Endothelial cell of umbilical vein (primary cell): ENCODE measurements at regions not wholly inside any gene's neighbourhood (a gene's known extent, or its start where the extent isn't known, plus 50 kb on each side); places are given as distances from the start of the nearest gene placed in this dataset.

Experiments used
- BruUV-seq: library from RNA; stranded (reverse); fragments of 400-500 nt; replicated peaks from 2 replicates; lab custom pipeline; 2021; lab: Mats Ljungman, UMichigan
- CTCF ChIA-PET: fragments of 300-600, 350-600 bp; sonication (Branson Sonifier 250); formaldehyde crosslinking; loops from one replicate; lab custom pipeline; 2021; ENCODE audit warnings: antibody characterized with exemption, inconsistent platforms; lab: Charles Lee
- POLR2A ChIA-PET: fragments of 300-600, 350-600 bp; sonication (Branson Sonifier 250); formaldehyde crosslinking; loops from one replicate; lab custom pipeline; 2021; ENCODE audit warnings: antibody characterized with exemption, inconsistent platforms; lab: Charles Lee
- DNase-seq: peaks from one replicate; pipeline ENCODE4 v3.0.0-alpha.2; 2011; ENCODE audit warnings: low read depth, low spot score
- FAIRE-seq: peaks from 2 replicates; lab custom pipeline; 2011; peaks lifted over from hg19 to GRCh38; lab: Jason Lieb, UNC
- H2AFZ ChIP-seq: 2 replicates; pipeline ENCODE4 v1.6.0; 2012; ENCODE audit warnings: low read depth, low read length, control low read depth, inconsistent platforms
- H3K27ac ChIP-seq: 2 replicates; pipeline ENCODE4 v1.5.1; 2011; ENCODE audit warnings: low read depth, mild to moderate bottlenecking, control low read depth, low read length, moderate library complexity; ENCODE audit not compliant: insufficient read depth
- H3K27me3 ChIP-seq, 2 experiments: 2 replicates each; pipeline versions ENCODE4 v1.6.0 to v1.6.1; 2011; ENCODE audit warnings: low read length in 2 of 2, mixed read lengths in 1 of 2; ENCODE audit not compliant: control insufficient read depth in 2 of 2, insufficient read depth in 2 of 2
- H3K36me3 ChIP-seq, 2 experiments: 2 replicates in 1 of 2; 3 replicates in 1 of 2; pipeline ENCODE4 v1.5.1; 2011; ENCODE audit warnings: low read length in 2 of 2, mild to moderate bottlenecking in 1 of 2, moderate library complexity in 1 of 2; ENCODE audit not compliant: control insufficient read depth in 2 of 2, insufficient read depth in 2 of 2; ENCODE audit errors: extremely low read depth in 1 of 2
- H3K4me1 ChIP-seq: 3 replicates; pipeline ENCODE4 v1.5.1; 2011; ENCODE audit warnings: mild to moderate bottlenecking, low read length; ENCODE audit not compliant: control insufficient read depth, insufficient read depth; ENCODE audit errors: extremely low read depth
- H3K4me2 ChIP-seq: 2 replicates; pipeline ENCODE4 v1.6.1; 2011; ENCODE audit warnings: low read length, control low read depth, mixed read lengths; ENCODE audit not compliant: insufficient read depth
- H3K4me3 ChIP-seq, 3 experiments: fragments of 200-600 bp in 1 of 3; sonication (generic), shearing (Covaris generic) in 1 of 3; replicated peaks in 1 of 3; 2 replicates each; pipeline ENCODE4 v1.5.1; 2011 to 2016; ENCODE audit warnings: control low read depth in 3 of 3, low read length in 3 of 3, mild to moderate bottlenecking in 2 of 3, inconsistent platforms in 1 of 3, low read depth in 1 of 3, moderate library complexity in 1 of 3; ENCODE audit not compliant: insufficient read depth in 1 of 3
- H3K79me2 ChIP-seq: 2 replicates; pipeline ENCODE4 v1.6.0; 2012; ENCODE audit warnings: low read length, inconsistent platforms; ENCODE audit not compliant: control insufficient read depth, insufficient read depth
- H3K9ac ChIP-seq: replicated peaks from 2 replicates; pipeline ENCODE3; 2011; ENCODE audit warnings: low read length, control low read depth; ENCODE audit not compliant: insufficient read depth; ENCODE audit errors: extremely low read depth
- H3K9me1 ChIP-seq: replicated peaks from 3 replicates; pipeline ENCODE4 v1.6.0; 2011; ENCODE audit warnings: mild to moderate bottlenecking, low read length; ENCODE audit not compliant: control insufficient read depth, insufficient read depth; ENCODE audit errors: extremely low read depth
- H3K9me3 ChIP-seq: replicated peaks from 2 replicates; pipeline ENCODE4 v1.5.1; 2012; ENCODE audit warnings: low read length, inconsistent platforms; ENCODE audit not compliant: control insufficient read depth, insufficient read depth
- H4K20me1 ChIP-seq: replicated peaks from 2 replicates; pipeline ENCODE3; 2011; ENCODE audit warnings: mild to moderate bottlenecking, low read length; ENCODE audit not compliant: control insufficient read depth, insufficient read depth; ENCODE audit errors: extremely low read depth
- EZH2 ChIP-seq: IDR thresholded peaks from 2 replicates; pipeline ENCODE4 v1.6.1; 2012; ENCODE audit warnings: borderline replicate concordance, low read depth, mild to moderate bottlenecking, moderate library complexity, low read length, inconsistent platforms; ENCODE audit not compliant: severe bottlenecking
- FOS ChIP-seq: IDR thresholded peaks from 2 replicates; pipeline ENCODE4 v1.6.1; 2011; ENCODE audit warnings: mild to moderate bottlenecking, low read length, moderate library complexity, borderline replicate concordance; ENCODE audit not compliant: insufficient read depth
- GATA2 ChIP-seq: IDR thresholded peaks from 2 replicates; pipeline ENCODE4 v1.7.0; 2011; ENCODE audit warnings: low read depth, mild to moderate bottlenecking, moderate library complexity, mixed read lengths, low read length; ENCODE audit not compliant: insufficient read length, insufficient read depth
- JUN ChIP-seq: IDR thresholded peaks from 2 replicates; pipeline ENCODE4 v1.6.1; 2011; ENCODE audit warnings: borderline replicate concordance, low read depth; ENCODE audit not compliant: insufficient read length, insufficient read depth
- MYC ChIP-seq: IDR thresholded peaks from one replicate; pipeline ENCODE4 v1.6.1; 2011; ENCODE audit warnings: mild to moderate bottlenecking, low read depth, low read length
- POLR2A ChIP-seq: IDR thresholded peaks from 2 replicates; pipeline ENCODE4 v1.6.1; 2012; ENCODE audit warnings: low read depth, mild to moderate bottlenecking, control low read depth, low read length
- POLR2AphosphoS5 ChIP-seq: IDR thresholded peaks from 2 replicates; pipeline ENCODE4 v1.6.1; 2012; ENCODE audit warnings: low read depth, mild to moderate bottlenecking, control low read depth, low read length, moderate library complexity; ENCODE audit not compliant: insufficient read depth
- dilution Hi-C: fragments of 300-500 bp; cut with MboI; formaldehyde crosslinking; loops from one replicate; pipeline ENCODE4 v1.15.0; 2019; ENCODE audit warnings: low sequenced_read_pairs; ENCODE audit not compliant: extremely low pct_ligation_motif_present
- intact Hi-C: fragments of 100-400 bp; cut with micrococcal nuclease; formaldehyde crosslinking; loops from one replicate; pipeline ENCODE4 v1.10.0; 2022
- TF ChIP-seq, protein P1 (sequence below): IDR thresholded peaks from 2 replicates; pipeline ENCODE4 v1.6.1; 2011; ENCODE audit not compliant: insufficient read depth, insufficient read length
- TF ChIP-seq, protein P2 (sequence below), 2 donors: IDR thresholded peaks; 1 replicate in 1 of 2; 2 replicates in 1 of 2; pipeline ENCODE4 v1.5.1; 2011; ENCODE audit warnings: low read length in 2 of 2, mild to moderate bottlenecking in 2 of 2, moderate library complexity in 2 of 2, control low read depth in 1 of 2, inconsistent platforms in 1 of 2, low read depth in 1 of 2; ENCODE audit not compliant: insufficient read depth in 1 of 2; ENCODE audit errors: extremely low read depth in 1 of 2

DNA sequence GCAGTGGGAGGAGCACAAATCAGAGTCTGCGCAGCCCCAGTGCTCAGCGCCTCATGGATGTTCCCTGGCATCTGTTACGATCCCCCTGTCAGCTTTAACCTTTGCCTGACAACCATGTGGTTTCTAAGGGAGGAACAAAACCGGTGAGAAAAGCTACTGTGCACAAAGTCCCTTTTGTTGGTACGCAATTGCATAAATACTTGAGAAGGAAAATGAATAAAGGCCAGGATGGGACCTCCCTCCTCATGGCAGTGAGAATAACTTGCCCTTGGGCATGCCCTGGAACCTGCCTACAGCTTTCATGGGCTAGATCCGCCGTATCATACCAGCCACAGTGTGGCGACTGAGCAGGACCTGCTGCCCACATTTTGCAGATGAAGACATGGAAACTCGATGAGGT, 81.0 kb downstream of the RIN2 start:
- Histone ChIP-seq H3K27me3 (no peaks in the 10 kb centered on the region), H3K36me3 (no peaks in the 10 kb centered on the region), H4K20me1 (no peaks in the 10 kb centered on the region), H3K79me2 (no peaks in the 10 kb centered on the region), H3K9me1 (no peaks in the 10 kb centered on the region), H2AFZ (no peak overlapping the region), H3K4me2 (no peak overlapping the region), H3K4me3 (no peak overlapping the region), H3K9ac (no peak overlapping the region), H3K27ac (no peak overlapping the region), H3K4me1 (peaks cover 10% of the 10 kb centered on the region), H3K9me3 (no peaks in the 10 kb centered on the region)
- ChIA-PET CTCF (interaction anchor here (1.4 kb wide), 1 partner anchor 11 kb away, joined by 6 read pairs; no protein-coding TSS in a partner anchor), POLR2A (no interaction called here)
- intact Hi-C loops (no loop called here), dilution Hi-C loops (no loop called here)
- DNase-seq = no peak
- TF ChIP-seq MYC (no peak), POLR2AphosphoS5 (no peak), JUN (no peak), EZH2 (no peak), POLR2A (no peak), FOS (no peak), GATA2 (no peak)
- TF ChIP-seq, protein P1, sequence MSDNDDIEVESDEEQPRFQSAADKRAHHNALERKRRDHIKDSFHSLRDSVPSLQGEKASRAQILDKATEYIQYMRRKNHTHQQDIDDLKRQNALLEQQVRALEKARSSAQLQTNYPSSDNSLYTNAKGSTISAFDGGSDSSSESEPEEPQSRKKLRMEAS = no peak
- TF ChIP-seq, protein P2, sequence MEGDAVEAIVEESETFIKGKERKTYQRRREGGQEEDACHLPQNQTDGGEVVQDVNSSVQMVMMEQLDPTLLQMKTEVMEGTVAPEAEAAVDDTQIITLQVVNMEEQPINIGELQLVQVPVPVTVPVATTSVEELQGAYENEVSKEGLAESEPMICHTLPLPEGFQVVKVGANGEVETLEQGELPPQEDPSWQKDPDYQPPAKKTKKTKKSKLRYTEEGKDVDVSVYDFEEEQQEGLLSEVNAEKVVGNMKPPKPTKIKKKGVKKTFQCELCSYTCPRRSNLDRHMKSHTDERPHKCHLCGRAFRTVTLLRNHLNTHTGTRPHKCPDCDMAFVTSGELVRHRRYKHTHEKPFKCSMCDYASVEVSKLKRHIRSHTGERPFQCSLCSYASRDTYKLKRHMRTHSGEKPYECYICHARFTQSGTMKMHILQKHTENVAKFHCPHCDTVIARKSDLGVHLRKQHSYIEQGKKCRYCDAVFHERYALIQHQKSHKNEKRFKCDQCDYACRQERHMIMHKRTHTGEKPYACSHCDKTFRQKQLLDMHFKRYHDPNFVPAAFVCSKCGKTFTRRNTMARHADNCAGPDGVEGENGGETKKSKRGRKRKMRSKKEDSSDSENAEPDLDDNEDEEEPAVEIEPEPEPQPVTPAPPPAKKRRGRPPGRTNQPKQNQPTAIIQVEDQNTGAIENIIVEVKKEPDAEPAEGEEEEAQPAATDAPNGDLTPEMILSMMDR (IDR thresholded peaks at IDR 0.05; ENCODE audit: extremely low read depth in 1 of 2, insufficient read depth in 1 of 2, low read depth in 1 of 2, low read length in 2 of 2) = no peak
- BruUV-seq = no TSS peak
- FAIRE-seq = no peak
